GM12878 (cell line): ENCODE measurements at regions not wholly inside any gene's neighbourhood (a gene's known extent, or its start where the extent isn't known, plus 50 kb on each side); places are given as distances from the start of the nearest gene placed in this dataset.

Source experiments
- BCL11A ChIP-seq: IDR thresholded peaks from 2 replicates; pipeline ENCODE4 v1.6.1; 2011; ENCODE audit warnings: low read depth, low read length
- BMI1 ChIP-seq: fragments of 450-650 bp; IDR thresholded peaks from 2 replicates; pipeline ENCODE4 v1.6.1; 2016; ENCODE audit warnings: mild to moderate bottlenecking, moderate library complexity, borderline replicate concordance
- CEBPB ChIP-seq, 2 experiments: fragments of 150-350 bp in 1 of 2; IDR thresholded peaks; 2 replicates each; pipeline ENCODE4 v1.6.1; 2012 to 2014; ENCODE audit warnings: low read depth in 2 of 2, low read length in 2 of 2, borderline replicate concordance in 1 of 2, inconsistent platforms in 1 of 2
- GABPA ChIP-seq: IDR thresholded peaks from 2 replicates; pipeline ENCODE4 v1.6.1; 2014; ENCODE audit warnings: antibody characterized with exemption, low read depth, mild to moderate bottlenecking, inconsistent platforms
- IKZF1 ChIP-seq: fragments of 450-650 bp; conservative IDR thresholded peaks from 2 replicates; pipeline ENCODE4 v1.6.1; 2017; ENCODE audit warnings: antibody characterized with exemption, mild to moderate bottlenecking
- MTA2 ChIP-seq: fragments of 450-650 bp; IDR thresholded peaks from 2 replicates; pipeline ENCODE4 v1.6.1; 2016; ENCODE audit warnings: low read depth, mild to moderate bottlenecking, moderate library complexity
- MXI1 ChIP-seq: fragments of 150-350 bp; IDR thresholded peaks from 2 replicates; pipeline ENCODE4 v1.6.1; 2011; ENCODE audit warnings: low read depth, mild to moderate bottlenecking, inconsistent platforms, low read length, improper control_type of control experiment
- NFIC ChIP-seq: IDR thresholded peaks from 2 replicates; pipeline ENCODE4 v1.6.1; 2012; ENCODE audit warnings: low read depth, mild to moderate bottlenecking, inconsistent platforms, low read length, moderate library complexity
- RELA ChIP-seq: fragments of 450-650 bp; IDR thresholded peaks from 2 replicates; pipeline ENCODE4 v1.8.0; 2014; ENCODE audit warnings: borderline replicate concordance; ENCODE audit not compliant: partially characterized antibody
- SMAD5 ChIP-seq: IDR thresholded peaks from 2 replicates; pipeline ENCODE4 v1.6.1; 2016; ENCODE audit warnings: antibody characterized with exemption, low read depth
- SMC3 ChIP-seq: IDR thresholded peaks from 2 replicates; pipeline ENCODE4 v1.6.1; 2011; ENCODE audit warnings: low read length, improper control_type of control experiment, borderline replicate concordance
- STAT1 ChIP-seq: fragments of 450-650 bp; conservative IDR thresholded peaks from 2 replicates; pipeline ENCODE4 v1.6.1; 2014; ENCODE audit warnings: antibody characterized with exemption, mild to moderate bottlenecking
- TBL1XR1 ChIP-seq: IDR thresholded peaks from 2 replicates; pipeline ENCODE4 v1.6.1; 2012; ENCODE audit warnings: low read depth, low read length, improper control_type of control experiment
- YY1 ChIP-seq: IDR thresholded peaks from 2 replicates; pipeline ENCODE4 v1.6.1; 2011; ENCODE audit warnings: low read depth, mild to moderate bottlenecking, low read length
- ZNF217 ChIP-seq: fragments of 450-650 bp; IDR thresholded peaks from 2 replicates; pipeline ENCODE4 v1.6.1; 2017; ENCODE audit warnings: antibody characterized with exemption, mild to moderate bottlenecking
- ZNF384 ChIP-seq: IDR thresholded peaks from 2 replicates; pipeline ENCODE4 v1.6.1; 2012; ENCODE audit warnings: low read depth, mild to moderate bottlenecking, low read length, improper control_type of control experiment, borderline replicate concordance
- TF ChIP-seq, protein P1 (sequence below): IDR thresholded peaks from 2 replicates; pipeline ENCODE4 v1.6.1; 2011; ENCODE audit warnings: mild to moderate bottlenecking, low read depth, low read length, moderate library complexity; ENCODE audit not compliant: insufficient replicate concordance
- TF ChIP-seq, protein P2 (sequence below): fragments of 450-650 bp; IDR thresholded peaks from 2 replicates; pipeline ENCODE4 v1.6.1; 2017; ENCODE audit warnings: antibody characterized with exemption, mild to moderate bottlenecking, moderate library complexity

DNA sequence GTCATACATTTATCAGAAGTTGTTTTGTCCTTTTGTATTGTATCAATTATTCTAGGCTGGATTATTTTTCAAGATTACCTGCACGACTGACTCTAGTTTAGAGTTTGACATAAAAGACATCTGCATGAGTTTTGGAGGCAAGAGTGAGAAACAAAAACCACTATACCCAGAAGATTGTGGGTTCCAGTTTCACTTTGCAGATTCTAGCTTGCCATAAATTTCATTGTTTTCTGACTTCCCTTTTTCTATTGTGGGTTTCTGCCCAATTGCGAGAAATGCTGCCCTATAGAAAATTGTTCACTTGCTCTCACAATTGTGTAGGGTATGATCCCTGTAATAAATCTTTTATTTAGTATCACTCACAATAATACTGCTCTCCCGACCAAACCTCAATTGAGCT, 1043.4 kb upstream of the CDH10 start (continued):
- TF ChIP-seq SMC3, result no peak
- no peak for TF ChIP-seq TBL1XR1
- TF ChIP-seq, protein P1, sequence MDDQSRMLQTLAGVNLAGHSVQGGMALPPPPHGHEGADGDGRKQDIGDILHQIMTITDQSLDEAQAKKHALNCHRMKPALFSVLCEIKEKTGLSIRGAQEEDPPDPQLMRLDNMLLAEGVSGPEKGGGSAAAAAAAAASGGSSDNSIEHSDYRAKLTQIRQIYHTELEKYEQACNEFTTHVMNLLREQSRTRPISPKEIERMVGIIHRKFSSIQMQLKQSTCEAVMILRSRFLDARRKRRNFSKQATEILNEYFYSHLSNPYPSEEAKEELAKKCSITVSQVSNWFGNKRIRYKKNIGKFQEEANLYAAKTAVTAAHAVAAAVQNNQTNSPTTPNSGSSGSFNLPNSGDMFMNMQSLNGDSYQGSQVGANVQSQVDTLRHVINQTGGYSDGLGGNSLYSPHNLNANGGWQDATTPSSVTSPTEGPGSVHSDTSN, result no peak
- TF ChIP-seq MTA2, result peak; percentile 74
- TF ChIP-seq YY1, result no peak
- TF ChIP-seq MXI1, result no peak
- TF ChIP-seq NFIC, result no peak
- no peak for TF ChIP-seq IKZF1
- peak; percentile 18; the same call in 1 of the 2 replicates for TF ChIP-seq BMI1
- TF ChIP-seq GABPA, result no peak
- peak; percentile 64; the same call in 1 of the 2 replicates for TF ChIP-seq ZNF217
- TF ChIP-seq ZNF384, result no peak
- TF ChIP-seq CEBPB (IDR thresholded peaks at IDR 0.05; ENCODE audit: borderline replicate concordance in 1 of 2, low read depth in 2 of 2, low read length in 2 of 2), result no peak
- TF ChIP-seq, protein P2, sequence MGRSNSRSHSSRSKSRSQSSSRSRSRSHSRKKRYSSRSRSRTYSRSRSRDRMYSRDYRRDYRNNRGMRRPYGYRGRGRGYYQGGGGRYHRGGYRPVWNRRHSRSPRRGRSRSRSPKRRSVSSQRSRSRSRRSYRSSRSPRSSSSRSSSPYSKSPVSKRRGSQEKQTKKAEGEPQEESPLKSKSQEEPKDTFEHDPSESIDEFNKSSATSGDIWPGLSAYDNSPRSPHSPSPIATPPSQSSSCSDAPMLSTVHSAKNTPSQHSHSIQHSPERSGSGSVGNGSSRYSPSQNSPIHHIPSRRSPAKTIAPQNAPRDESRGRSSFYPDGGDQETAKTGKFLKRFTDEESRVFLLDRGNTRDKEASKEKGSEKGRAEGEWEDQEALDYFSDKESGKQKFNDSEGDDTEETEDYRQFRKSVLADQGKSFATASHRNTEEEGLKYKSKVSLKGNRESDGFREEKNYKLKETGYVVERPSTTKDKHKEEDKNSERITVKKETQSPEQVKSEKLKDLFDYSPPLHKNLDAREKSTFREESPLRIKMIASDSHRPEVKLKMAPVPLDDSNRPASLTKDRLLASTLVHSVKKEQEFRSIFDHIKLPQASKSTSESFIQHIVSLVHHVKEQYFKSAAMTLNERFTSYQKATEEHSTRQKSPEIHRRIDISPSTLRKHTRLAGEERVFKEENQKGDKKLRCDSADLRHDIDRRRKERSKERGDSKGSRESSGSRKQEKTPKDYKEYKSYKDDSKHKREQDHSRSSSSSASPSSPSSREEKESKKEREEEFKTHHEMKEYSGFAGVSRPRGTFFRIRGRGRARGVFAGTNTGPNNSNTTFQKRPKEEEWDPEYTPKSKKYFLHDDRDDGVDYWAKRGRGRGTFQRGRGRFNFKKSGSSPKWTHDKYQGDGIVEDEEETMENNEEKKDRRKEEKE, result no peak
- no peak for TF ChIP-seq STAT1
- TF ChIP-seq RELA, result no peak
- TF ChIP-seq SMAD5, result no peak
- TF ChIP-seq BCL11A, result peak; percentile 33; the same call in 1 of the 2 replicates
